GM23338 (cell line): ENCODE measurements at regions not wholly inside any gene's neighbourhood (a gene's known extent, or its start where the extent isn't known, plus 50 kb on each side); places are given as distances from the start of the nearest gene placed in this dataset.
A peak's percentile ranks its signal among the peaks of the same experiment; 100 is the strongest.

Experiments
- ATAC-seq: fragments of 200-7000 bp; cut with Tn5 transposase; 3 replicates; pipeline ENCODE4 v1.9.1; 2020
- DNase-seq: peaks from one replicate; pipeline ENCODE4 v3.0.0-alpha.2; 2015; ENCODE audit warnings: low spot score
- H2AFZ ChIP-seq: fragments of 200-600 bp; sonication (generic); 2 replicates; pipeline ENCODE4 v1.8.0; 2016; ENCODE audit warnings: antibody characterized with exemption, mild to moderate bottlenecking, moderate library complexity
- H3F3A ChIP-seq: fragments of 200-600 bp; sonication (generic); replicated peaks from 2 replicates; pipeline ENCODE4 v1.8.0; 2017; ENCODE audit warnings: antibody characterized with exemption, mixed run types, low read depth
- H3K27ac ChIP-seq: fragments of 200-600 bp; sonication (generic); 2 replicates; pipeline ENCODE4 v1.6.1; 2016; ENCODE audit warnings: low read depth
- H3K27me3 ChIP-seq: fragments of 200-600 bp; sonication (generic); 2 replicates; pipeline ENCODE4 v1.8.0; 2016; ENCODE audit warnings: mild to moderate bottlenecking, mixed run types, moderate library complexity; ENCODE audit not compliant: insufficient read depth
- H3K36me3 ChIP-seq: fragments of 200-600 bp; sonication (generic); 2 replicates; pipeline ENCODE4 v1.8.0; 2016; ENCODE audit warnings: mild to moderate bottlenecking; ENCODE audit not compliant: insufficient read depth
- H3K4me1 ChIP-seq: fragments of 200-600 bp; sonication (generic); 2 replicates; pipeline ENCODE4 v1.8.0; 2016; ENCODE audit warnings: mild to moderate bottlenecking, moderate library complexity; ENCODE audit not compliant: insufficient read depth
- H3K4me2 ChIP-seq: fragments of 200-600 bp; sonication (generic); 2 replicates; pipeline ENCODE4 v1.7.1; 2017; ENCODE audit warnings: mixed run types
- H3K4me3 ChIP-seq: fragments of 200-600 bp; sonication (generic); 2 replicates; pipeline ENCODE4 v1.6.1; 2016; ENCODE audit warnings: mixed run types
- H3K79me2 ChIP-seq: fragments of 200-600 bp; sonication (generic); replicated peaks from 2 replicates; pipeline ENCODE4 v1.8.0; 2017; ENCODE audit warnings: mild to moderate bottlenecking; ENCODE audit not compliant: insufficient read depth
- H3K9me2 ChIP-seq: fragments of 200-600 bp; sonication (generic); 2 replicates; pipeline ENCODE4 v1.8.0; 2017; ENCODE audit not compliant: insufficient read depth
- H4K20me1 ChIP-seq: fragments of 200-600 bp; sonication (generic); replicated peaks from 2 replicates; pipeline ENCODE4 v1.8.0; 2017; ENCODE audit warnings: mild to moderate bottlenecking; ENCODE audit not compliant: insufficient read depth
- H3K27ac Mint-ChIP-seq: 2 replicates; pipeline ENCODE4 v1.8.0; 2020; ENCODE audit warnings: inconsistent platforms, mild to moderate bottlenecking, moderate library complexity, mixed read lengths
- H3K27me3 Mint-ChIP-seq: 3 replicates; pipeline ENCODE4 v1.8.0; 2022; ENCODE audit warnings: low read depth, mild to moderate bottlenecking, moderate library complexity, mixed read lengths, inconsistent platforms; ENCODE audit not compliant: insufficient read depth, poor library complexity
- H3K36me3 Mint-ChIP-seq: 3 replicates; pipeline ENCODE4 v1.8.0; 2021; ENCODE audit warnings: low read depth, mild to moderate bottlenecking, inconsistent platforms, moderate library complexity, mixed read lengths
- H3K4me1 Mint-ChIP-seq: 3 replicates; pipeline ENCODE4 v1.8.0; 2020; ENCODE audit warnings: mild to moderate bottlenecking, inconsistent platforms, mixed read lengths
- H3K4me3 Mint-ChIP-seq: 3 replicates; pipeline ENCODE4 v1.8.0; 2021; ENCODE audit warnings: moderate library complexity, mild to moderate bottlenecking, inconsistent platforms, mixed read lengths
- H3K9me3 Mint-ChIP-seq: 3 replicates; pipeline ENCODE4 v1.8.0; 2020; ENCODE audit warnings: moderate library complexity, mild to moderate bottlenecking, inconsistent platforms, mixed read lengths
- CREB1 ChIP-seq: fragments of 250-450 bp; sonication (Bioruptor Pico); IDR thresholded peaks from 2 replicates; pipeline ENCODE4 v1.5.0; 2020; ENCODE audit warnings: low read depth, mild to moderate bottlenecking, moderate library complexity
- CTCF ChIP-seq, 2 experiments: fragments of 200-600 bp in 1 of 2; sonication (generic) in 1 of 2; conservative IDR thresholded peaks; 2 replicates each; pipeline versions ENCODE4 v1.5.1 to v1.6.1; 2016 to 2017; ENCODE audit warnings: antibody characterized with exemption in 2 of 2, low read depth in 2 of 2, mild to moderate bottlenecking in 2 of 2, moderate library complexity in 1 of 2
- ETS1 ChIP-seq: IDR thresholded peaks from 2 replicates; pipeline ENCODE4 v1.6.1; 2016; ENCODE audit warnings: antibody characterized with exemption
- ZNF462 ChIP-seq: fragments of 250-450 bp; sonication (Bioruptor Pico); IDR thresholded peaks from 2 replicates; pipeline ENCODE4 v1.5.0; 2020; ENCODE audit warnings: mild to moderate bottlenecking, moderate library complexity

- Mint-ChIP-seq H3K9me3 (peaks cover 11% of the 10 kb centered on the region; the same call in 2 of the 3 replicates), H3K4me3 (no peak overlapping the region), H3K4me1 (peaks cover 49% of the 10 kb centered on the region), H3K27me3 (no peaks in the 10 kb centered on the region), H3K27ac (no peak overlapping the region), H3K36me3 (peaks cover 23% of the 10 kb centered on the region)
- H4K20me1 ChIP-seq, result no peaks in the 10 kb centered on the region
- no peaks in the 10 kb centered on the region for H3F3A ChIP-seq
- TF ChIP-seq ETS1 (no peak), ZNF462 (CRISPR knock-in tag) (no peak), CREB1 (CRISPR knock-in tag) (no peak), CTCF (conservative IDR thresholded peaks at IDR 0.05; ENCODE audit: low read depth in 2 of 2) (0 out of 4 replicates have a peak, but pooled peaks of 1 of the 2 experiments have one; percentile 13)
- no peaks in the 10 kb centered on the region for H3K9me2 ChIP-seq
- H3K27ac ChIP-seq, result no peak overlapping the region
- DNase-seq, result no peak
- no peaks in the 10 kb centered on the region for H3K36me3 ChIP-seq
- H2AFZ ChIP-seq, result no peak overlapping the region
- no peaks in the 10 kb centered on the region for H3K27me3 ChIP-seq
- H3K4me3 ChIP-seq, result no peak overlapping the region
- 0 out of 2 replicates have a peak, but pooled peaks cover 5% of the 10 kb centered on the region for H3K79me2 ChIP-seq
- no peak for ATAC-seq
- H3K4me2 ChIP-seq, result 0 out of 2 replicates have a peak overlapping the region, but pooled peaks have one; percentile 54
- peaks cover 41% of the 10 kb centered on the region for H3K4me1 ChIP-seq
Measured at GRCh38 chr13:74024314-74024713, 109.9 kb downstream of the KLF12 start.
